ENCODE measurements at regions not wholly inside any gene's neighbourhood (a gene's known extent, or its start where the extent isn't known, plus 50 kb on each side); places are given as distances from the start of the nearest gene placed in this dataset.

DNA sequence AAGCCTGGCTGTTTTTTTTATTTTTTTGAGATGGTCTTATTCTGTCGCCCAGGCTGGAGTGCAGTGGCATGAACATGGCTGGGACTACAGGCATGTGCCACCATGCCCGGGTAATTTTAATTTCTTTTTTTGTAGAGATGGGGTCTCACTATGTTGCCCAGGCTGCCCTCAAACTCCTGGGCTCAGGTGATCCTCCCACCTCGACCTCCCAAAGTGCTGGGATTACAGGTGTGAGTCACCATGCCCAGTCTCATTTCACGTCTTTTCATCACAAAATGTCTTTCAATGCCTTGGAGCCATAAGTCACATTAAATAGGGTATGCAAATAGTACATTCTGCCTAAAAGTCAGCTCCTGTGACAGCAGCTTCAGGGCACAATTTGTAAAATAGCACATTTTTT, 52.8 kb downstream of the SOX2 start:
- Mint-ChIP-seq H3K9me3 (ENCODE audit: low read depth) (no peaks in the 10 kb centered on the region), H3K36me3 (ENCODE audit: insufficient read depth) (no peaks in the 10 kb centered on the region), H3K27me3 (peaks cover 9% of the 10 kb centered on the region), H3K4me3 (ENCODE audit: low read depth) (no peak overlapping the region), H3K27ac (no peak overlapping the region), H3K4me1 (ENCODE audit: low read depth) (no peaks in the 10 kb centered on the region)
- DNase-seq (ENCODE audit: low spot score, unreplicated experiment): no peak
- TF ChIP-seq, protein P1, sequence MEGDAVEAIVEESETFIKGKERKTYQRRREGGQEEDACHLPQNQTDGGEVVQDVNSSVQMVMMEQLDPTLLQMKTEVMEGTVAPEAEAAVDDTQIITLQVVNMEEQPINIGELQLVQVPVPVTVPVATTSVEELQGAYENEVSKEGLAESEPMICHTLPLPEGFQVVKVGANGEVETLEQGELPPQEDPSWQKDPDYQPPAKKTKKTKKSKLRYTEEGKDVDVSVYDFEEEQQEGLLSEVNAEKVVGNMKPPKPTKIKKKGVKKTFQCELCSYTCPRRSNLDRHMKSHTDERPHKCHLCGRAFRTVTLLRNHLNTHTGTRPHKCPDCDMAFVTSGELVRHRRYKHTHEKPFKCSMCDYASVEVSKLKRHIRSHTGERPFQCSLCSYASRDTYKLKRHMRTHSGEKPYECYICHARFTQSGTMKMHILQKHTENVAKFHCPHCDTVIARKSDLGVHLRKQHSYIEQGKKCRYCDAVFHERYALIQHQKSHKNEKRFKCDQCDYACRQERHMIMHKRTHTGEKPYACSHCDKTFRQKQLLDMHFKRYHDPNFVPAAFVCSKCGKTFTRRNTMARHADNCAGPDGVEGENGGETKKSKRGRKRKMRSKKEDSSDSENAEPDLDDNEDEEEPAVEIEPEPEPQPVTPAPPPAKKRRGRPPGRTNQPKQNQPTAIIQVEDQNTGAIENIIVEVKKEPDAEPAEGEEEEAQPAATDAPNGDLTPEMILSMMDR (IDR thresholded peaks at IDR 0.05; ENCODE audit: unreplicated experiment): no peak

DNA sequence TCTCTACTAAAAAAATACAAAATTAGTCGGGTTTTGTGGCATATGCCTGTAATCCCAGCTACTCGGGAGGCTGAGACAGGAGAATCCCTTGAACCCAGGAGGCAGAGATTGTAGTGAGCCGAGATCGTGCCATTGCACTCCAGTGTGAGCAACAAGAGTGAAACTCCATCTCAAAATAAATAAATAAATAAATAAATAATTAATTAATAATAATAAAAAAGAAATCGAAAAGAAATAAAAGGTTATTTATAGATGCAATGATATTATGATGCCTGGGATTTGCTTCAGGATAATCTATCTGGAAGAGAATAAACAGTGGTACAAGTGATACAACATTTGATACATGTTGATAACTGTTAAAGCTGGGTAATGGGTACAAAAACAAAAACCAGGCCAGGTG, 58.6 kb downstream of the SOX2 start:
- H3K4me3 Mint-ChIP-seq (ENCODE audit: low read depth): no peak overlapping the region
- no peaks in the 10 kb centered on the region for H3K36me3 Mint-ChIP-seq (ENCODE audit: insufficient read depth)
- H3K27me3 Mint-ChIP-seq: peaks cover 7% of the 10 kb centered on the region
- no peaks in the 10 kb centered on the region for H3K4me1 Mint-ChIP-seq (ENCODE audit: low read depth)
- no peak overlapping the region for H3K27ac Mint-ChIP-seq
- DNase-seq (ENCODE audit: low spot score, unreplicated experiment): no peak
- no peaks in the 10 kb centered on the region for H3K9me3 Mint-ChIP-seq (ENCODE audit: low read depth)
- TF ChIP-seq, protein P1 (IDR thresholded peaks at IDR 0.05; ENCODE audit: unreplicated experiment): no peak

DNA sequence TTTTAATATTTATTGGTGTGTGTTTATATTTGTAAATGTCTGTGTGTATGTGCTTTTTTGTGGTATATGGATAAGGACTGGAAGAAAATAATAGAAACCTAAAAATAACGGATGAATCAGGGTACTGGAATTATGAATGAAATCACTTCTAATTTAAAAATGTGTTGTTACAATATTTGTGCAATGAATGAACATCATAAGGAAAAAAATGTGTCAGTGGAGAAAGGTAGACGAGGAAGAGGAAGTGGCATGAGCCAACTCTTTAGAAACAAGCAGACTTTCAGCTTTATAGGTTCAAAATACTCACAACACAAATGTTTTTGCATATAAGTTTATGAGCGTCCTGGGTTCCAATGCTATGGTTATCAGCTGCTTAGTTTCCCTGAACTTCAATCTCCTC, 59.4 kb downstream of the SOX2 start:
- DNase-seq (ENCODE audit: low spot score, unreplicated experiment): no peak
- Mint-ChIP-seq H3K4me1 (ENCODE audit: low read depth) (no peaks in the 10 kb centered on the region), H3K36me3 (ENCODE audit: insufficient read depth) (no peaks in the 10 kb centered on the region), H3K4me3 (ENCODE audit: low read depth) (no peak overlapping the region), H3K27ac (no peak overlapping the region), H3K27me3 (peaks cover 6% of the 10 kb centered on the region), H3K9me3 (ENCODE audit: low read depth) (no peaks in the 10 kb centered on the region)
- TF ChIP-seq, protein P1 (IDR thresholded peaks at IDR 0.05; ENCODE audit: unreplicated experiment): no peak

DNA sequence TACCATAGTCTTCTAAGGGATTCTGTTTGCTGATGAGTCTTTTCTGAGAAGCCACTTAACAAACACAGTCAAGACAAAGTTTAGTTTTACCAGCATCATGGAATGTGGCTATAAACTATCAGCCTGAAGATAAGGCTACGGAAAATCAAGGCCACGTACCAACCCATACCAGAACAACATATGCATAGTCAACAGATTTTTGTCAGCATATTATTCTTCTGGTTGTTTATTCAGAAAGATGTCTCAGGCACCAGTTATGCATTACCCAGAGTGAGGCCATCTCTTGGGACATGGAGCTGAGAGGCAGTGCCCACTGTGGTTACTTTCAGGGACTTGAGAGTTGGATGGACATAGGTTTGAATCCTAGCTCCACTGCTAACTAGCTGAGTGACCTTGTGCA, 60.4 kb downstream of the SOX2 start:
- H3K4me1 Mint-ChIP-seq (ENCODE audit: low read depth): no peaks in the 10 kb centered on the region

DNA sequence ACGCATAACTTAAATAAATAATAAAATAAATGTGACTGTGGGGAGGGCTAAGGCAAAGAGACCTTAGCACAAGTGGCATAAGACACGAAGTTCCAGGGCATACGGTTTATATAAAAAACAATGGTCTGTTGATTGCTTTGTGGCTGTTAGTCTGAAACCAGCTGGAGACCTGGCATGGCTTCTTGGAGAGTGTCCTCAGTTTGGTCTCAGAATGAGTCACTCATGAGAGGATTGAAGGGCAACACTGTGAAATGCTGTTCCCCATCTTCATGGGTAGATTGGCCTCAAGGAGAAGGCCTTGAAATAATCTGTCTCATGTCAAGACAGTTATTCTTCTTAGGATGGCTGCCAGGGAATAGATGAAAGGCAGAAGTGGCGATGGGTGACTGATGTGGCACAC, 62.2 kb downstream of the SOX2 start:
- Mint-ChIP-seq H3K4me3 (ENCODE audit: low read depth) (no peak overlapping the region), H3K27ac (no peak overlapping the region), H3K27me3 (peaks cover 3% of the 10 kb centered on the region), H3K9me3 (ENCODE audit: low read depth) (no peaks in the 10 kb centered on the region), H3K36me3 (ENCODE audit: insufficient read depth) (no peaks in the 10 kb centered on the region), H3K4me1 (ENCODE audit: low read depth) (no peaks in the 10 kb centered on the region)
- TF ChIP-seq, protein P1 (IDR thresholded peaks at IDR 0.05; ENCODE audit: unreplicated experiment): no peak
- DNase-seq (ENCODE audit: low spot score, unreplicated experiment): no peak

More for the DNA sequence above, 60.4 kb downstream of the SOX2 start:
- peaks cover 6% of the 10 kb centered on the region for H3K27me3 Mint-ChIP-seq
- DNase-seq (ENCODE audit: low spot score, unreplicated experiment): no peak
- no peak overlapping the region for H3K27ac Mint-ChIP-seq
- no peak overlapping the region for H3K4me3 Mint-ChIP-seq (ENCODE audit: low read depth)
- TF ChIP-seq, protein P1 (IDR thresholded peaks at IDR 0.05; ENCODE audit: unreplicated experiment): no peak
- H3K36me3 Mint-ChIP-seq (ENCODE audit: insufficient read depth): no peaks in the 10 kb centered on the region
- no peaks in the 10 kb centered on the region for H3K9me3 Mint-ChIP-seq (ENCODE audit: low read depth)

All from progenitor cell of endocrine pancreas (in vitro differentiated cells).